ENCODE measurements at regions not wholly inside any gene's neighbourhood (a gene's known extent, or its start where the extent isn't known, plus 50 kb on each side); places are given as distances from the start of the nearest gene placed in this dataset.

DNA sequence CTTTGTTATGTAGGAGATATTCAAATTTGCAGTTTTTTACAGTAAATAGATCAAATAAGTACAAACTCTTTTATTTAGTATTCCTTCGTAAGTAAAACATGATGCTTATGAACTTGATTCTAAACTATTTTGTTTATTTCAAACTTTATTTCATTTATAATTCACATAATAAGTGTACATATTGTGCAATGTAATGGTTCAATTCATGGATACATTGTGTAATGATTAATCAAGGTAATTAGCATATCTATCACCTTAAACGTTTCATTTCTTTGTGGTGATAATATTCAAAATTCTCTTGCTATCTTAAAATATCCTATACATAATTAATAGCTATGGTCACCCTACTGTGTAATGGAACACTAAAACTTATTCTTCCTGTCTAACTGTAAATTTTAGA is 525.9 kb upstream of the ZNF804A start:
- TF ChIP-seq, protein P1, sequence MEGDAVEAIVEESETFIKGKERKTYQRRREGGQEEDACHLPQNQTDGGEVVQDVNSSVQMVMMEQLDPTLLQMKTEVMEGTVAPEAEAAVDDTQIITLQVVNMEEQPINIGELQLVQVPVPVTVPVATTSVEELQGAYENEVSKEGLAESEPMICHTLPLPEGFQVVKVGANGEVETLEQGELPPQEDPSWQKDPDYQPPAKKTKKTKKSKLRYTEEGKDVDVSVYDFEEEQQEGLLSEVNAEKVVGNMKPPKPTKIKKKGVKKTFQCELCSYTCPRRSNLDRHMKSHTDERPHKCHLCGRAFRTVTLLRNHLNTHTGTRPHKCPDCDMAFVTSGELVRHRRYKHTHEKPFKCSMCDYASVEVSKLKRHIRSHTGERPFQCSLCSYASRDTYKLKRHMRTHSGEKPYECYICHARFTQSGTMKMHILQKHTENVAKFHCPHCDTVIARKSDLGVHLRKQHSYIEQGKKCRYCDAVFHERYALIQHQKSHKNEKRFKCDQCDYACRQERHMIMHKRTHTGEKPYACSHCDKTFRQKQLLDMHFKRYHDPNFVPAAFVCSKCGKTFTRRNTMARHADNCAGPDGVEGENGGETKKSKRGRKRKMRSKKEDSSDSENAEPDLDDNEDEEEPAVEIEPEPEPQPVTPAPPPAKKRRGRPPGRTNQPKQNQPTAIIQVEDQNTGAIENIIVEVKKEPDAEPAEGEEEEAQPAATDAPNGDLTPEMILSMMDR (IDR thresholded peaks at IDR 0.05), result no peak
- TF ChIP-seq POLR2A (IDR thresholded peaks at IDR 0.05), result no peak

All from Peyer's patch (tissue), 4 donors.